SK-N-MC (cell line): ENCODE measurements at regions not wholly inside any gene's neighbourhood (a gene's known extent, or its start where the extent isn't known, plus 50 kb on each side); places are given as distances from the start of the nearest gene placed in this dataset.

ENCODE experiments used
- DNase-seq: peaks from one replicate; pipeline ENCODE4 v3.0.0-alpha.2; 2011; ENCODE audit warnings: low read depth, low spot score
- H3K27ac ChIP-seq: fragments of 200-600 bp; sonication (generic); 2 replicates; pipeline ENCODE4 v1.5.1; 2016; ENCODE audit warnings: mixed run types
- H3K36me3 ChIP-seq: fragments of 200-600 bp; sonication (generic); 2 replicates; pipeline ENCODE4 v1.6.1; 2017; ENCODE audit warnings: antibody characterized with exemption, low read length, mixed read lengths; ENCODE audit not compliant: insufficient read depth
- H3K4me3 ChIP-seq: fragments of 200-600 bp; sonication (generic); 2 replicates; pipeline ENCODE4 v1.5.1; 2016
- H3K9ac ChIP-seq: fragments of 200-600 bp; sonication (generic); 2 replicates; pipeline ENCODE4 v1.8.0; 2017; ENCODE audit warnings: mixed run types, mixed read lengths; ENCODE audit not compliant: insufficient read length
- H3K9me3 ChIP-seq: fragments of 200-600 bp; sonication (generic); 2 replicates; pipeline ENCODE4 v1.6.1; 2017; ENCODE audit warnings: low read depth, mild to moderate bottlenecking, antibody characterized with exemption, low read length, moderate library complexity, mixed read lengths
- EZH2 ChIP-seq: fragments of 200-600 bp; sonication (generic); IDR thresholded peaks from one replicate; pipeline ENCODE4 v1.6.1; 2017; ENCODE audit warnings: antibody characterized with exemption
- FOXP2 ChIP-seq: optimal IDR thresholded peaks from 2 replicates; pipeline ENCODE3; 2011; ENCODE audit warnings: mild to moderate bottlenecking, moderate library complexity; ENCODE audit not compliant: insufficient read depth; ENCODE audit errors: extremely low read length, control extremely low read depth
- POLR2AphosphoS5 ChIP-seq: IDR thresholded peaks from 2 replicates; pipeline ENCODE4 v1.6.1; 2012; ENCODE audit warnings: mild to moderate bottlenecking, low read depth, low read length, borderline replicate concordance

DNA sequence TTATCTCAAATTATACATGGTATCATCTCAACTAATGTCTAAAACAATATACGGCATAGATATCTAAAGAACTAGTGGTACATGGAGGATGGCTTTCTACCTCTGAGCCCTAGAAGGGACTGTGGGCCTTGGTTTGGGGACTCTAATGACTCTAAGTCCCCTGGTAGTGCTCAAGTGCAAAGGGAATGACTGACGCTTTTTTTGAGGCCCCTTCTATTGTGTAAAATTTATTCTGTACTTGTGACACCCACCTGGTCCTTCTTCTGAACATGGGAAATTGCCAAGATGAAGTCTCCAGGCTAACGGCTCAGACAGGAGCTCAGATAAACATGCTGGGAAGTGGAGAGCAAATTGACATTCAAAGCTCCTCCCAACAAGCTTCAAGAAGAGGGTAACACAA lies 53.4 kb upstream of the IGLL5 start:
- TF ChIP-seq POLR2AphosphoS5, result no peak
- no peak for DNase-seq
- Histone ChIP-seq H3K9me3 (no peaks in the 10 kb centered on the region), H3K36me3 (no peaks in the 10 kb centered on the region), H3K4me3 (no peak overlapping the region), H3K27ac (no peak overlapping the region), H3K9ac (no peak overlapping the region)

DNA sequence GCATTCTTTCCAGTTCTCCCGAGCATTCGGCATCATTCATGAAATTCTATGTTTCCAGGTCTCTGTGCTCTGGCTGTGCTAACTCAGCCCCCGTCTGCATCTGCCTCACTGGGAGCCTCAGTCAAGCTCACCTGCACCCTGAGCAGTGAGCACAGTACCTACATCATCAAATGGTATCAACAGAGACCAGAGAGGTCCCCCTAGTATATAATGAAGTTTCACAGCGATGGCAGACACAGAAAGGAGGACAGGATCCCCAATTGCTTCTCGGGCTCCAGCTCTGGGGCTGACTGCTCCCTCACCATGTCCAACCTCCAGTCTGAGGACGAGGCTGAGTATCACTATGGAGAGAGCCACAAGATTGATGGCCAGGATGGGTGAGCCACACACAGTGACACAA lies 52.8 kb upstream of the IGLL5 start:
- H3K9me3 ChIP-seq, result no peaks in the 10 kb centered on the region
- TF ChIP-seq POLR2AphosphoS5 (no peak), EZH2 (no peak), FOXP2 (no peak)
- DNase-seq, result no peak
- H3K4me3 ChIP-seq, result no peak overlapping the region
- no peak overlapping the region for H3K9ac ChIP-seq
- H3K36me3 ChIP-seq, result no peaks in the 10 kb centered on the region
- no peak overlapping the region for H3K27ac ChIP-seq

DNA sequence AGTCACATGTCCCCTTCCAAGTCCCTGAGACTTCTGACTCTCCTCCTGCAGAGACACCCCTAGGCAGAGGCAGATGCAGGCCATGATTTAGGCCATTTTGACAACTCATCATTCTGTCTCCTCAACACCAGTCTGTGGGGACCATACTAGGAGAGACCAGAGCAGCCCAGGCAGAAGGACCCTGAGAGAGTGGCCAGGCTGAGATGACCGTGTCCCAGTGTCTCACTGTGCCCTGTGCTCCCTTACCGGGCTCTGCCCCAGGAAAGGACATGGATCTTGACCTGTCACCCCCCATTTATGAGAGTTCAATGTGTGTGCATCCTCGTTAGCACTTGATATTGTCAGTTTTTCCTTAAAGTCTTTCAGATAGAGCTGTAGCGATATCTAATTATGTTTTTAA lies 52.4 kb upstream of the IGLL5 start:
- H3K27ac ChIP-seq, result no peak overlapping the region
- DNase-seq, result no peak
- H3K9ac ChIP-seq, result no peak overlapping the region
- H3K36me3 ChIP-seq, result no peaks in the 10 kb centered on the region
- H3K9me3 ChIP-seq, result no peaks in the 10 kb centered on the region
- H3K4me3 ChIP-seq, result no peak overlapping the region
- no peak for TF ChIP-seq FOXP2
- no peak for TF ChIP-seq EZH2

DNA sequence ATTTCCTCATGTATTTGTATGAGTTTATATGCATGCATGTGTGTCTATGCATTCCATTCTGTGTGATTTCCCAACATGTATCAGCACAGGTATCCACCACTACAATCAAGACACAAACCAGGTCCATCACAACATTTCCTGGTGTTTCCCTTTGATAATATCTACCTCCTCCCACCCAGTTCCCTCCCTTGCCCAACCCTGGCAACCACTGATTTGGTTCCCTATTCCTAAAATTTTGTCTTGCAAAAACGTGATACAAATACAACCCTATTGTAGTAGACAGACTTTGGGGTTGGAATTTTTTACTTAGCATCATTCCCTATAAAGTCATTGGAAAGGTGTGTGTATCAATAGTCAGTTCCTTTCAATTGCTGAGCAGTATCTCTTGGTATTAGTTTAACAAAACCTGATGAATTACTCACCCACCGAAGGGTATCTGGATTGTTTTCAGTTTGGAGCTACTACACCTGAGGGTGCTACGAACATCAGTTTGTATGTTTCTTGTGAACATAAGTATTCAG lies 51.8 kb upstream of the IGLL5 start:
- no peaks in the 10 kb centered on the region for H3K9me3 ChIP-seq
- DNase-seq, result no peak
- no peak overlapping the region for H3K4me3 ChIP-seq
- H3K9ac ChIP-seq, result no peak overlapping the region
- no peak overlapping the region for H3K27ac ChIP-seq
- no peaks in the 10 kb centered on the region for H3K36me3 ChIP-seq
- no peak for TF ChIP-seq FOXP2
- no peak for TF ChIP-seq POLR2AphosphoS5
- no peak for TF ChIP-seq EZH2

DNA sequence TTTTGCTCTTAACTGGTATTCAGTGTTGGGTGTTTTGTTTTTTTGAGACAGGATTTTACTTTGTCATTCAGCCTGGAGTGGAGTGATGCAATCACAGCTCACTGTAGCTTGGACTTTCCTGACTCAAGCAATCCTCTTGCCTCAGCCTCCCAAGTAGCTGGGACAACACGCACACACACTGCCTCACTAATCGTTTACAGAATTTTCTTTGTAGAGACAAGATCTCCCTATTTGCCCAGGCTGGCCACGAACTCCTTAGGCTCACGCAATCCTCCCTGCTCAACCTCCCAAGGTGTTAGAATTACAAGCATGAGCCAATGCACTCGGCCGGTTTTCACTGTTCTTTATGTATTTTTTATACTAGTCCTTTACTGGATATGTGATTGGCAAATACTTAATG lies 51.0 kb upstream of the IGLL5 start:
- no peak for TF ChIP-seq FOXP2
- no peak for TF ChIP-seq POLR2AphosphoS5
- no peak for TF ChIP-seq EZH2
- DNase-seq, result no peak
- H3K4me3 ChIP-seq, result no peak overlapping the region

More for the DNA sequence above, 51.0 kb upstream of the IGLL5 start:
- Histone ChIP-seq H3K9me3 (no peaks in the 10 kb centered on the region), H3K27ac (no peak overlapping the region), H3K9ac (no peak overlapping the region), H3K36me3 (no peaks in the 10 kb centered on the region)
